Stomach (tissue), 4 donors: ENCODE measurements at regions not wholly inside any gene's neighbourhood (a gene's known extent, or its start where the extent isn't known, plus 50 kb on each side); places are given as distances from the start of the nearest gene placed in this dataset.

Experiments used
- CTCF ChIP-seq, 7 experiments: fragments of 450-650 bp in 4 of 7; fragments of 200-600 bp in 3 of 7; sonication (generic) in 3 of 7; IDR thresholded peaks; one replicate each; pipeline ENCODE4 v1.5.1; 2016 to 2019; ENCODE audit warnings: antibody characterized with exemption in 7 of 7, control low read depth in 2 of 7, mild to moderate bottlenecking in 1 of 7
- EP300 ChIP-seq: sonication (generic); formaldehyde crosslinking; IDR thresholded peaks from one replicate; pipeline ENCODE4 v1.6.1; 2017; ENCODE audit warnings: antibody characterized with exemption
- POLR2A ChIP-seq, 4 donors: fragments of 450-650 bp; IDR thresholded peaks; one replicate each; pipeline ENCODE4 v1.6.1; 2016; ENCODE audit warnings: antibody characterized with exemption in 4 of 4, control low read depth in 2 of 4, mild to moderate bottlenecking in 1 of 4, moderate library complexity in 1 of 4
- POLR2AphosphoS5 ChIP-seq, 3 donors: sonication (generic); formaldehyde crosslinking; IDR thresholded peaks; one replicate each; pipeline ENCODE4 v1.6.1; 2016; ENCODE audit warnings: antibody characterized with exemption in 3 of 3

GRCh38 chr15:77547801-77548588 lies 84.7 kb downstream of the LINGO1 start:
- TF ChIP-seq CTCF (IDR thresholded peaks at IDR 0.05) = no peak
- no peak for TF ChIP-seq POLR2AphosphoS5 (IDR thresholded peaks at IDR 0.05)
- no peak for TF ChIP-seq POLR2A (IDR thresholded peaks at IDR 0.05)
- TF ChIP-seq EP300 = no peak
